Aorta (tissue), 5 donors: ENCODE measurements at regions not wholly inside any gene's neighbourhood (a gene's known extent, or its start where the extent isn't known, plus 50 kb on each side); places are given as distances from the start of the nearest gene placed in this dataset.
"Not testable (repeated sequence)": the region's sequence is repeated elsewhere in the genome, so short reads cannot be mapped to it uniquely, and the experiment has no call there.

Source experiments
- ATAC-seq: fragments of 200-7000 bp; cut with Tn5 transposase; one replicate; pipeline ENCODE4 v1.9.1; 2022; ENCODE audit warnings: moderate library complexity; ENCODE audit not compliant: low FRiP score
- DNase-seq, 2 donors: peaks; one replicate each; pipeline ENCODE4 v3.0.0-alpha.2; 2020
- H3K27ac ChIP-seq, 2 donors: one replicate each; pipeline ENCODE4 v1.5.1; 2013; ENCODE audit warnings: low read length in 2 of 2, mild to moderate bottlenecking in 2 of 2, moderate library complexity in 2 of 2, control low read depth in 1 of 2, inconsistent platforms in 1 of 2, low read depth in 1 of 2
- H3K27me3 ChIP-seq, 2 donors: one replicate each; pipeline ENCODE4 v1.6.1; 2013; ENCODE audit warnings: control low read depth in 1 of 2, low read length in 1 of 2, mild to moderate bottlenecking in 1 of 2, moderate library complexity in 1 of 2; ENCODE audit not compliant: insufficient read depth in 2 of 2, control insufficient read depth in 1 of 2
- H3K36me3 ChIP-seq, 2 donors: one replicate each; pipeline ENCODE4 v1.6.1; 2013; ENCODE audit warnings: control low read depth in 1 of 2, low read length in 1 of 2, mild to moderate bottlenecking in 1 of 2; ENCODE audit not compliant: insufficient read depth in 2 of 2, control insufficient read depth in 1 of 2
- H3K4me1 ChIP-seq, 2 donors: one replicate each; pipeline ENCODE4 v1.6.1; 2013; ENCODE audit warnings: low read length in 2 of 2, control low read depth in 1 of 2, mild to moderate bottlenecking in 1 of 2, moderate library complexity in 1 of 2; ENCODE audit not compliant: insufficient read depth in 2 of 2, control insufficient read depth in 1 of 2
- H3K4me3 ChIP-seq, 2 donors: one replicate each; pipeline ENCODE4 v1.5.1; 2013; ENCODE audit warnings: low read length in 2 of 2, control low read depth in 1 of 2, mild to moderate bottlenecking in 1 of 2
- H3K9me3 ChIP-seq: one replicate; pipeline ENCODE4 v1.6.1; 2013; ENCODE audit warnings: mild to moderate bottlenecking, low read length; ENCODE audit not compliant: control insufficient read depth
- WGBS, 2 donors: extraction: QIAGEN DNeasy Blood & Tissue Kit; methylation state at CpG; one replicate each; pipeline ENCODE4 v1.1.7; 2013; 5-methylcytosine and 5-hydroxymethylcytosine counted together
- intact Hi-C, 2 donors: fragments of 100-400 bp; cut with DNase I; formaldehyde crosslinking; loops; one replicate each; pipeline versions ENCODE4 v1.14.2 to v1.15.0; 2022
- donor health status: healthy with polysubstance abuse.
- donor health status: Bipolar disorder and iron deficiency.
- donor health status: DM: no; HTN: no; CAD: no.
- donor health status: DM: no; HTN: no; CAD: no.
- donor health status: DM: yes; HTN: yes; CAD: no.

DNA sequence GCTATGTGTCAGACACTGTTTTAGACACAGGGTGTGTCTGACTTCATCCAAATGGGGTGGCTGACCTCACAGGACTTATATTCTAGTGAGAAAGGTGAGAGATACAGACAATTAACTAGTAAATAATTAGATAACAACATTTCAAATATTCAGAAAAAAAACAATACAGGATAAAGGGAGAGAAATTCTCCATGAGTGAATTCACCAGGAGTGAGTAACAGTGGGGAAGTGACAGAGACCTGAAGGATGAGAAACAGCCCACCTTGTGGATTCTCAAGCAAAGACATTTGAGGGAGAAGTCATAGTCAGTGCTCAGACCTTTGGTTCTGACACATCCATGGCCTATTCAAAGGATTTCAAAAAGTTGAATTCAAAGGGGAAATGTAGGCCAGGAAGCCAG is 627.9 kb downstream of the IQCM start:
- H3K36me3 ChIP-seq = no peaks in the 10 kb centered on the region
- no peak overlapping the region for H3K4me3 ChIP-seq
- intact Hi-C loops = no loop called here
- no peak overlapping the region for H3K27ac ChIP-seq
- H3K4me1 ChIP-seq = no peaks in the 10 kb centered on the region
- no peaks in the 10 kb centered on the region for H3K27me3 ChIP-seq
- DNase-seq = no peak
- no peaks in the 10 kb centered on the region for H3K9me3 ChIP-seq
- no peak for ATAC-seq

DNA sequence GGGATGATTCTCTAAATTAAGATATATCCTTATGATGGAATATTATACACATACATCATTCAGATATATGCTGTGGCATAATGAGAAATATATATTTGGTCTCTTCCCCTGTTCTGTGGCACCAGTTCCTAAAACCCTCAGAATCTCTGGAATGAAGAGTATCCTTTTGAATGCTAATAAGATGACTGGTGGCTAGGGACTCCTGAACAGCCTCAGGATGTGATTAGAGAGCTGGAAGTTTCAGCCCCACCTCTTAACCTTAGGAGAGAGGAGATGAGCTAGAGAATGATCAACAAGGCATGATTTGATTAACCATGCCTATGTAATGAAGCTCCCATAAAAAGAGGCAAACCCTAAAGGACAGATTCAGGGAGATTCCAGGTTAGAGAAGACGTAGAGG is 632.0 kb downstream of the IQCM start:
- H3K36me3 ChIP-seq = no peaks in the 10 kb centered on the region
- intact Hi-C loops = no loop called here
- ATAC-seq = no peak
- WGBS, 2 donors = 95 to 96% methylated on average over 1 of the region's 1 CpG
- no peak overlapping the region for H3K4me3 ChIP-seq
- H3K27me3 ChIP-seq = no peaks in the 10 kb centered on the region
- no peak overlapping the region for H3K27ac ChIP-seq
- H3K9me3 ChIP-seq = no peaks in the 10 kb centered on the region
- DNase-seq = no peak
- no peaks in the 10 kb centered on the region for H3K4me1 ChIP-seq

DNA sequence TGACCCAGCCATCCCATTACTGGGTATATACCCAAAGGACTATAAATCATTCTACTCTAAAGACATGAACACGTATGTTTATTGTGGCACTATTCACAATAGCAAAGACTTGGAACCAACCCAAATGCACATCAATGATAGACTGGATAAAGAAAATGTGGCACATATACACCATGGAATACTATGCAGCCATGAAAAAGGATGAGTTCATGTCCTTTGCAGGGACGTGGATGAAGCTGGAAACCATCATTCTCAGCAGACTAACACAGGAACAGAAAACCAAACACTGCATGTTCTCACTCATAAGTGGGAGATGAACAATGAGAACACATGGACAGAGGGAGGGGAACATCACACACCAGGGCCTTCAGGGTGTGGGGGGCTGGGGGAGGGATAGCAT is 634.2 kb downstream of the IQCM start:
- ATAC-seq, H3K4me1 ChIP-seq, H3K27ac ChIP-seq, intact Hi-C loops, DNase-seq, H3K36me3 ChIP-seq, H3K27me3 ChIP-seq, H3K9me3 ChIP-seq, H3K4me3 ChIP-seq: not testable (repeated sequence)
- 69 to 71% methylated on average over 2 of the region's 2 CpGs for WGBS, 2 donors

DNA sequence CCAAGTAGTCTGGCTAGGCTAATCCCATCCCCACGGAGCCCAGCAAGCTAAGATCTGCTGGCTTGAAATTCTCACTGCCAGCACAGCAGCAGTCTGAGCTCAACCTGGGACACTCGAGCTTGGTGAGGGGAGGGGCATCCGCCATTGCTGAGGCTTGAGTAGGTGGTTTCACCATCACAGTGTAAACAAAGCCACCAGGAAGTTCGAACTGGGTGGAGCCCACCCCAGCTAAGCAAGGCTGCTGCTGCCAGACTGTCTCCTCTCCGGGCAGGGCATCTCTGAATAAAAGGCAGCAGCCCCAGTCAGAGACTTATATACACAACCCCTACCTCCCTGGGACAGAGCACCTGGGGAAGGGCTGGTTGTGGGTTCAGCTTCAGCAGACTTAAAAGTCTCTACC is 639.6 kb downstream of the IQCM start:
- no peak for DNase-seq
- ATAC-seq = no peak
- Histone ChIP-seq H3K4me3 (no peak overlapping the region), H3K27ac (no peak overlapping the region), H3K4me1 (no peaks in the 10 kb centered on the region), H3K27me3 (no peaks in the 10 kb centered on the region), H3K36me3 (no peaks in the 10 kb centered on the region), H3K9me3 (no peaks in the 10 kb centered on the region)
- 37 to 45% methylated on average over 5 of the region's 5 CpGs for WGBS, 2 donors
- intact Hi-C loops = no loop called here

DNA sequence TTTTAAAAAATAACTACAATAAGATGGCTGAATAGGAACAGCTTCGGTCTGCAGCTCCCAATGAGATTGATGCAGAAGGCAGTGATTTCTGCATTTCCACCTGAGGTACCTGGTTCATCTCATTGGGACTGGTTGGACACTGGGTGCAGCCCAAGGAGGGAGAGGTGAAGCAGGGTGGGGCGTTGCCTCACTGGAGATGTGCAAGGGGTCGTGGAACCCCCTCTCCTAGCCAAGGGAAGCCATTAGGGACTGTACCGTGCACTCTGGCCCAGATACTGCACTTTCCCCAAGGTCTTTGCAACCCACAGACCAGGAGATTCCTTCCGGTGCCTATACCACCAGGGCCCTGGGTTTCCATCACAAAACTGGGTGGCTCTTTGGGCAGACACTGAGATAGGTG is 640.1 kb downstream of the IQCM start:
- H3K4me3 ChIP-seq = no peak overlapping the region
- WGBS, 2 donors = 87 to 97% methylated on average over 5 of the region's 5 CpGs
- no peak overlapping the region for H3K27ac ChIP-seq
- no peaks in the 10 kb centered on the region for H3K9me3 ChIP-seq
- no peak for DNase-seq
- no peaks in the 10 kb centered on the region for H3K4me1 ChIP-seq
- intact Hi-C loops = no loop called here
- no peaks in the 10 kb centered on the region for H3K27me3 ChIP-seq
- ATAC-seq = no peak
- H3K36me3 ChIP-seq = no peaks in the 10 kb centered on the region

DNA sequence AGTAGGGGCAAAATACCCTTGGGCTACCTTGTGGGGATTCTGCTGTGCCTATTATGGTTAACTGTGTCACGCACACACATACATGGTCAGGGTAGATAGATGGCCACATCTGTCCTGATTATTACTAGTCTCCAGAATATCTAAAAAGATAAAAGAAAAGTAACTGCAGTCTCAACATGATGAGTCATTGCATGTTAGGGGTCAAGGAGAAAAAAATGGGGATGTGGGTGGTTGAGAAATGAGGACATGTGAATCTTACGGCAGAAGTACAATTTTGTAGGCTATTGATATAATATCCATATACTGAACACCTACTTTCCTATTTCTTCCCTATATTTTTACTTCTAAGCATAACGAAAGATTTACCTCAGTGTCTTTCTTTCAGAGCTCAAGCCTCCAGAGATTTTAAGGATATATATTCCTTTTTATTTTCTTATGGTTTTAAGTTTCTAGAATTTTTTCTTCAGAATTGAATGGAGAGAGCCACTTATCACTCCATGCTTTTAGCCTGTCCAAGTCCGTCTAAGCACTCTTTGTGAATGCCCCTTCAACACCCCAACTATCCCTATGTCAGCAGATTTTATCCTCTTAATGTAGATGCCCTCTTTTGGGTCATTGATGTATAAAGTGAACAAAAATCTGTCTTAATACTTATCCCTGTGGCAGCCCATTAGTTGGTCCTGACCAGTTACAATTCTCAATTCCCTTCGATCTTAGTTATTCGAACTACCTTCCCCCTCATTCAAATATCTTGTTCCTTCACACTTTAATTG is 642.2 kb downstream of the IQCM start:
- intact Hi-C loops = no loop called here
- no peaks in the 10 kb centered on the region for H3K4me1 ChIP-seq
- H3K4me3 ChIP-seq = no peak overlapping the region
- no peaks in the 10 kb centered on the region for H3K27me3 ChIP-seq
- ATAC-seq (no peak), DNase-seq (no peak)
- no peaks in the 10 kb centered on the region for H3K36me3 ChIP-seq
- H3K27ac ChIP-seq = no peak overlapping the region
- 85 to 86% methylated on average over 6 of the region's 6 CpGs for WGBS, 2 donors
- H3K9me3 ChIP-seq = no peaks in the 10 kb centered on the region

DNA sequence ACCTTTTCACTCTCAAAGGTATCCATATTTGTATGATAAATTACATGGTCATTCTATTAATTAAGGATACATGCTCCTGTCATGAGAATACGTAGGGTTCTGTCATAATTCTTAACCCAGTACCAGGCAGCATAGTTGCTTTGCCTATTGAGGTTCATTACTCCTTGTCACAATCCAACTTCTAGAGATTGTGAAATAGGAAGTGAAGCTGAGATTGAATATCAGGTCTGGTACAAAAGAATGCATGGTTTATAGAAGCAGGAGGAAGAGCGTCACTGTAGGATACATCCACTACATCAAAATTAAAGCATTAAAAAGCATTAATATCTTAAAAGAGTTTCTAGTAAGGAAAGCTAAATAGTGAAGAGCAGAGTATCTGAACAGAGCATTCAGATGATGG is 647.0 kb downstream of the IQCM start:
- WGBS, 2 donors = 75 to 80% methylated on average over 2 of the region's 2 CpGs
- Histone ChIP-seq H3K4me1 (no peaks in the 10 kb centered on the region), H3K9me3 (no peaks in the 10 kb centered on the region), H3K36me3 (no peaks in the 10 kb centered on the region), H3K4me3 (no peak overlapping the region), H3K27ac (no peak overlapping the region), H3K27me3 (no peaks in the 10 kb centered on the region)
- DNase-seq (no peak), ATAC-seq (no peak)
- intact Hi-C loops = no loop called here

DNA sequence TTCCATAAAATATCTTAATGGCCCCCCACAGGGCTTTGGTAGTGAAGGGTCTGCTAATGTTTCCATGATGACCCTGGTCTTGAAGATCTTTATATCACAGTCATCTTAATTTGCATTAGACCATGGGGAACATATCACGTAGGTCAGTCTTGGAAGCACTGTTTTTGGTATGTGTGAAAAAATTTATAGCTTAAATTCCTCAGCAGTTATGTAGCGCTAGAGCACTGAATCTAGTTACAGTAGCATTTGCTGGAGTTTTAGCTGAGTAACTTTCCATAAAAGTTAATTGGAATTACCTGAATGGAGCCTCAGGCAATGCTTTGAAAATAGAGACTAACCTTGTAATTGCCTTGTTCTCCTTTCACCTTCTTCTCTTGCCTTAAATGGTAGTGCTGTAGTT is 648.8 kb downstream of the IQCM start:
- H3K36me3 ChIP-seq = no peaks in the 10 kb centered on the region
- H3K27me3 ChIP-seq = no peaks in the 10 kb centered on the region
- intact Hi-C loops = no loop called here
- no peaks in the 10 kb centered on the region for H3K9me3 ChIP-seq
- no peak for DNase-seq
- no peak for ATAC-seq
- no peak overlapping the region for H3K4me3 ChIP-seq
- H3K27ac ChIP-seq = no peak overlapping the region
- WGBS, 2 donors = 67 to 69% methylated on average over 2 of the region's 2 CpGs
- H3K4me1 ChIP-seq = no peaks in the 10 kb centered on the region

DNA sequence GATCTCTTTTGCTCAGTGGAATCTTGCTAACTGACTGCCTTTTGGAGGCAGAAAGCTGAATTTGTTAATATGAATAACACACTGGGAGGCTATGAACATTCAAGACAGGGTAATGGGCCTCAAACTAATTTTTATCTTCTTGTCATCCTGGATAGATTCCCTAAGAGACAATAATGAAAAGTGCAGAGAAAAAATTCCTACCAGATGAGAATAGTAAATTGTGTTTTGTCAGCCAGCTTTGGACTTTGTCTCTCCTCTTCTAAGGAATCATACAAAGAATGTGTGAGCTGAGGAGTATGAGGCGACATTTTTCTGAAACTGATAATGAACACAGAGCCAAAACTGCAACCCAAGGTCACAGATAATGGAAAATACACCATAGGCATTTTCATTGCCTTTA is 649.3 kb downstream of the IQCM start:
- Histone ChIP-seq H3K27ac (no peak overlapping the region), H3K4me3 (no peak overlapping the region), H3K9me3 (no peaks in the 10 kb centered on the region), H3K4me1 (no peaks in the 10 kb centered on the region), H3K36me3 (no peaks in the 10 kb centered on the region), H3K27me3 (no peaks in the 10 kb centered on the region)
- WGBS, 2 donors = 89 to 96% methylated on average over 1 of the region's 1 CpG
- ATAC-seq (no peak), DNase-seq (no peak)
- intact Hi-C loops = no loop called here
